ENCODE measurements at regions not wholly inside any gene's neighbourhood (a gene's known extent, or its start where the extent isn't known, plus 50 kb on each side); places are given as distances from the start of the nearest gene placed in this dataset.

GRCh38 chr10:78599122-78599853, 469.5 kb upstream of the ZMIZ1 start:
- no peak for TF ChIP-seq CTCF (IDR thresholded peaks at IDR 0.05; ENCODE audit: control extremely low read depth, extremely low read depth, low read depth, missing control alignments)
- DNase-seq (ENCODE audit: extremely low spot score): no peak
- CTCF ChIA-PET: interaction anchor here (1.5 kb wide), 1 partner anchor 10 kb away, joined by 4 read pairs; no protein-coding TSS in a partner anchor
- POLR2A ChIA-PET: no interaction called here

- CTCF ChIA-PET: interaction anchor here (1.3 kb wide), 1 partner anchor 13 kb away, joined by 3 read pairs; no protein-coding TSS in a partner anchor
- POLR2A ChIA-PET: no interaction called here
- no peak for DNase-seq (ENCODE audit: extremely low spot score)
- TF ChIP-seq CTCF (IDR thresholded peaks at IDR 0.05; ENCODE audit: control extremely low read depth, extremely low read depth, low read depth, missing control alignments): no peak
Measured at GRCh38 chr10:78600121-78600665, 468.6 kb upstream of the ZMIZ1 start.

- ChIA-PET POLR2A (no interaction called here), CTCF (interaction anchor here (1.3 kb wide), 1 partner anchor 13 kb away, joined by 3 read pairs; no protein-coding TSS in a partner anchor)
- no peak for DNase-seq (ENCODE audit: extremely low spot score)
- no peak for TF ChIP-seq CTCF (IDR thresholded peaks at IDR 0.05; ENCODE audit: control extremely low read depth, extremely low read depth, low read depth, missing control alignments)
Measured at GRCh38 chr10:78600740-78601139, 468.0 kb upstream of the ZMIZ1 start.

- ChIA-PET CTCF (no interaction called here), POLR2A (no interaction called here)
- DNase-seq (ENCODE audit: extremely low spot score): no peak
- no peak for TF ChIP-seq CTCF (IDR thresholded peaks at IDR 0.05; ENCODE audit: control extremely low read depth, extremely low read depth, low read depth, missing control alignments)
Measured at GRCh38 chr10:78602201-78602932, 466.4 kb upstream of the ZMIZ1 start.

GRCh38 chr10:78604286-78604685, 464.5 kb upstream of the ZMIZ1 start:
- POLR2A ChIA-PET: no interaction called here
- CTCF ChIA-PET: no interaction called here
- no peak for TF ChIP-seq CTCF (IDR thresholded peaks at IDR 0.05; ENCODE audit: control extremely low read depth, extremely low read depth, low read depth, missing control alignments)
- DNase-seq (ENCODE audit: extremely low spot score): no peak

- no peak for TF ChIP-seq CTCF (IDR thresholded peaks at IDR 0.05; ENCODE audit: control extremely low read depth, extremely low read depth, low read depth, missing control alignments)
- ChIA-PET POLR2A (no interaction called here), CTCF (interaction anchor here (1.2 kb wide), 1 partner anchor 21 kb away, joined by 3 read pairs; no protein-coding TSS in a partner anchor)
- no peak for DNase-seq (ENCODE audit: extremely low spot score)
Measured at GRCh38 chr10:78604721-78605120, 464.0 kb upstream of the ZMIZ1 start.

Data from GM10248 (cell line).